ENCODE measurements at regions not wholly inside any gene's neighbourhood (a gene's known extent, or its start where the extent isn't known, plus 50 kb on each side); places are given as distances from the start of the nearest gene placed in this dataset.
A peak's percentile ranks its signal among the peaks of the same experiment; 100 is the strongest.

DNA sequence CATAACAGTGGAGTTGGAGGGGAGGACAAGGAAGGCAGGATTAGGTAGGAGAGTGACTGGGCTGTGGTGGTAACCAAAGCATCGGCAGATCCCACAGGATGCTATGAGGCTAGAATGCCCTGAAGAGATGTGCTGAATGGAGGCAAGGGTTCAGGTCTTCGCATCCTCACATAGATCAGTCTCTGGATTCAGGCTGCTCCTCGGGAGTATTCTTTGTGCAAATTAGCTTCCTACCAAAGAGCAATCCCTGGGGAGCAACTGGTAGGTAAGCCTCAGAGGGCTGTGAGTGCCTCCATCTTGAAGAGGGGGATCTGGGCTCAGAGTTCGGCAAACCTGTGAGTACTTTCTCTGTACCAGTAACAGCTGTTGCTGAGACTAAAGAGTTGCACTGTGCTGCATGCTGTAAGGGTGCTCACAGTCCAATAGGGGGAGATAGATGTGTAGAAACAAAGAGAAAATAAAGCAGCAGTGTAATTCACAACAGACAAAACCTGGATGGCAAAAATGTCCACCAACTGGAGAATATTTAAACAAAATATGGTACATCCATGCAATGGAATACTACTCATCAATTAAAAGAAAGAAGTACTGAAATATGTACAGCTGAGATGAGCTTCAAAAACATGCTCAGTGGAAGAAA is 322.4 kb upstream of the DEPDC1 start:
- Histone ChIP-seq H3K9me3 (no peaks in the 10 kb centered on the region), H3K4me3 (no peak overlapping the region), H3K4me2 (no peak overlapping the region), H3K27ac (no peak overlapping the region), H3K4me1 (no peaks in the 10 kb centered on the region)
- TF ChIP-seq HOXB13 (CRISPR knock-in tag; IDR thresholded peaks at IDR 0.05; ENCODE audit: low read depth), result no peak
- 0 out of 5 replicates have a peak, but pooled peaks of 1 of the 2 experiments have one; percentile 22 for TF ChIP-seq RAD21 (conservative IDR thresholded peaks at IDR 0.05 in 1 of 2, IDR thresholded peaks at IDR 0.05 in 1 of 2)
- DNase-seq (ENCODE audit: low read depth in 1 of 2, low spot score in 1 of 2) (peak; percentile 2 to 9), ATAC-seq (peak; percentile 66 to 81; a peak in 5 of 6 replicates), FAIRE-seq (no peak)
- POLR2A ChIA-PET, result no interaction called here
- WGBS (ENCODE audit: missing lambda C conversion rate), result 3% methylated on average over 4 of the region's 4 CpGs
- CTCF ChIA-PET, result interaction anchor here (0.9 to 1.5 kb wide), 4 partner anchors 10 to 918 kb away, joined by 3 read pairs; no protein-coding TSS in a partner anchor

DNA sequence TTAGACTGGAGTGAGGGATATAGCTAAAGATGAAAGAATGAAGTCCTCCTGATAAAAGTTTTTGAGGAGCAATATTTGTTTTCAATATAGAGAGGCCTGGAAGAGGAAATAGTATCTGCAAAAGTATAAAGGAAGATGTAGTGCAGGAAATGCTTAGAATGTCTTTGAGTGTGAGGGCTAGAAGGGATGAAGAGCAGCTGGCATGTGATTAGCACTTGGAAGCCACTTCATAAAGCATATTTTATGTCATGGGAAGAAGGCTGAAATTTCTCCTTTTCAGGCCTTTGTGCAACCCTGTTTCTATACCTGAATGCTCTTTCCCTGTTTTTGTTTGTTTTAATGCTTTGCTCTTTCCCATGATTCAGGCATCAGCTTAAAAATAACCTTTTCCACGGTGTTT is 323.3 kb upstream of the DEPDC1 start:
- CTCF ChIA-PET, result interaction anchor here (1.2 kb wide), 1 partner anchor 16 kb away, joined by 3 read pairs; no protein-coding TSS in a partner anchor
- Histone ChIP-seq H3K27ac (no peak overlapping the region), H3K4me3 (no peak overlapping the region), H3K4me2 (no peak overlapping the region), H3K9me3 (no peaks in the 10 kb centered on the region), H3K4me1 (no peaks in the 10 kb centered on the region)
- POLR2A ChIA-PET, result no interaction called here
- TF ChIP-seq TFCP2L1 (CRISPR knock-in tag; IDR thresholded peaks at IDR 0.05), result no peak
- DNase-seq (ENCODE audit: low read depth in 1 of 2, low spot score in 1 of 2) (no peak), FAIRE-seq (no peak), ATAC-seq (no peak)
- WGBS (ENCODE audit: missing lambda C conversion rate), result 0% methylated on average over 1 of the region's 1 CpG

DNA sequence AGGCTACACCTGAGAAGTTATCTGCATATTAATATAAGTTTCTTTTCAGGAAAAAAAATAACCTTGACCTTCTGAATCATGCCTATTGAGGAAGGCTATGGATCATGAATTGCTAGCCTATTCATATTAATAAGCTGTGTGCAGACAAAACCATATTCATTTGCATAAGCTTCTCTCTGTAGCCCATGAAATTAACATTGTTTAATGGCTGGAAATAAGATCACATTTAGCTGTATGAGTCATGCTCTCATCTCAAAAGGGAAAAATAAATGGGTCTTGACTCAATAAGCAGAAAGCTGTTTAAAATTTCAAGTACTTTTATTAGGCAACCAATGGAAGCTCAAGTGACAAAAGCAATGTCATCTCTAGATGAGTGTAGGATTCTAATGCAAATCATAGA is 330.0 kb upstream of the DEPDC1 start:
- ChIA-PET POLR2A (no interaction called here), CTCF (no interaction called here)
- no peak for FAIRE-seq
- no peak overlapping the region for H3K4me2 ChIP-seq
- no peaks in the 10 kb centered on the region for H3K4me1 ChIP-seq
- no peak for ATAC-seq
- no peak overlapping the region for H3K4me3 ChIP-seq
- DNase-seq (ENCODE audit: low read depth in 1 of 2, low spot score in 1 of 2), result no peak
- no peak overlapping the region for H3K27ac ChIP-seq
- H3K9me3 ChIP-seq, result no peaks in the 10 kb centered on the region
- TF ChIP-seq ZSCAN20 (CRISPR knock-in tag; IDR thresholded peaks at IDR 0.05) (no peak), RCOR1 (IDR thresholded peaks at IDR 0.05; ENCODE audit: low read depth, low read length) (no peak), RAD21 (conservative IDR thresholded peaks at IDR 0.05 in 1 of 2, IDR thresholded peaks at IDR 0.05 in 1 of 2) (no peak)

DNA sequence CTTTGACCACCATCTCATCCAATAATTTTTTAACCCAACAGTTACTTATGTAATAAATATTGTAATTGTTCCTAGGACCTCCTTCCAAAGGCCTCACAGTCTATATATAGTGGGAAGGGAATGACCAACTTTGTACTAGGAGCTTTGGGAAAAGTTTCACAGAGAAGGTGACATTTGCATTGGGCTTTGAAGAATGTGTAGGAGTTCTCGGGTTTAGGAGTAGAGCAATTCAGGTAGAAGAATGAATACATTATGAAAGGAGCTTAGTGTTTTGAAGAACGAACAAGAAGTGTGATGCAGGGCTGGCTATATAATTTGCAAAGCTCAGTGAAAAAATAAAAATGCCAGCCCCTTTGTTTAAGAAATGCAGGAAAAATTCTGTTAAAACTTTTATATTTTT is 330.4 kb upstream of the DEPDC1 start:
- Histone ChIP-seq H3K27ac (no peak overlapping the region), H3K4me3 (no peak overlapping the region), H3K4me2 (no peak overlapping the region), H3K9me3 (no peaks in the 10 kb centered on the region), H3K4me1 (no peaks in the 10 kb centered on the region)
- 0% methylated on average over 2 of the region's 2 CpGs for WGBS (ENCODE audit: missing lambda C conversion rate)
- ChIA-PET POLR2A (no interaction called here), CTCF (no interaction called here)
- DNase-seq (ENCODE audit: low read depth in 1 of 2, low spot score in 1 of 2) (no peak), ATAC-seq (no peak), FAIRE-seq (no peak)
- no peak for TF ChIP-seq NFE2L2 (conservative IDR thresholded peaks at IDR 0.05; ENCODE audit: low read length)
- TF ChIP-seq MAZ (IDR thresholded peaks at IDR 0.05; ENCODE audit: borderline replicate concordance, low read depth, low read length), result no peak
- no peak for TF ChIP-seq ZC3H11A (IDR thresholded peaks at IDR 0.05)
- TF ChIP-seq, protein P1, sequence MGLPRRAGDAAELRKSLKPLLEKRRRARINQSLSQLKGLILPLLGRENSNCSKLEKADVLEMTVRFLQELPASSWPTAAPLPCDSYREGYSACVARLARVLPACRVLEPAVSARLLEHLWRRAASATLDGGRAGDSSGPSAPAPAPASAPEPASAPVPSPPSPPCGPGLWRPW (IDR thresholded peaks at IDR 0.05), result no peak

DNA sequence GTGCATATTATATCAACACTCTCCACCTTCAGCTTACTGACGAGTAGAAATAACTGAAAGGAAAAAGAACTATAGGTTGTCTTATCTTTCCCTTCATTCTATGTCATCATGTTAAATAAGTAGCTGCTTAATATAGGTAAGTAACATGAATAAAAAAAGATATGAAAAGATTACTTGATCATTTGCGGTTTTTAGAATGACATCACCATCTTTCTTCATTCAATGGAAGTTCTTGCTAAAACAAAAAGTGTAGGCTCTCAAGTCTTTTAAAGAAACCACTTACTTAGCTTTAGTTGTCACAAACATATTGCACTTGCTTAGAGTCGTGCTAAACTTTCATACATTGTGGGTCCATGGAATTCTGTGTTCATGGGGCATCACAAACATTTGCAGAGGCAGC is 331.1 kb upstream of the DEPDC1 start:
- WGBS (ENCODE audit: missing lambda C conversion rate), result 3% methylated on average over 3 of the region's 3 CpGs
- Histone ChIP-seq H3K4me1 (no peaks in the 10 kb centered on the region), H3K4me2 (no peak overlapping the region), H3K9me3 (no peaks in the 10 kb centered on the region), H3K27ac (no peak overlapping the region), H3K4me3 (no peak overlapping the region)
- ChIA-PET POLR2A (no interaction called here), CTCF (no interaction called here)
- DNase-seq (ENCODE audit: low read depth in 1 of 2, low spot score in 1 of 2) (no peak), FAIRE-seq (no peak), ATAC-seq (no peak)
- no peak for TF ChIP-seq ZC3H11A (IDR thresholded peaks at IDR 0.05)
- TF ChIP-seq FOSL2 (IDR thresholded peaks at IDR 0.05), result no peak
- no peak for TF ChIP-seq FOSL2 (CRISPR knock-in tag; IDR thresholded peaks at IDR 0.05)
- TF ChIP-seq ZFP36 (IDR thresholded peaks at IDR 0.05; ENCODE audit: borderline replicate concordance, partially characterized antibody), result no peak
- TF ChIP-seq HOXB5 (CRISPR knock-in tag; IDR thresholded peaks at IDR 0.05), result no peak
- TF ChIP-seq ZNF302 (CRISPR knock-in tag; IDR thresholded peaks at IDR 0.05), result no peak
- no peak for TF ChIP-seq CBX8 (IDR thresholded peaks at IDR 0.05)
- TF ChIP-seq, protein P2, sequence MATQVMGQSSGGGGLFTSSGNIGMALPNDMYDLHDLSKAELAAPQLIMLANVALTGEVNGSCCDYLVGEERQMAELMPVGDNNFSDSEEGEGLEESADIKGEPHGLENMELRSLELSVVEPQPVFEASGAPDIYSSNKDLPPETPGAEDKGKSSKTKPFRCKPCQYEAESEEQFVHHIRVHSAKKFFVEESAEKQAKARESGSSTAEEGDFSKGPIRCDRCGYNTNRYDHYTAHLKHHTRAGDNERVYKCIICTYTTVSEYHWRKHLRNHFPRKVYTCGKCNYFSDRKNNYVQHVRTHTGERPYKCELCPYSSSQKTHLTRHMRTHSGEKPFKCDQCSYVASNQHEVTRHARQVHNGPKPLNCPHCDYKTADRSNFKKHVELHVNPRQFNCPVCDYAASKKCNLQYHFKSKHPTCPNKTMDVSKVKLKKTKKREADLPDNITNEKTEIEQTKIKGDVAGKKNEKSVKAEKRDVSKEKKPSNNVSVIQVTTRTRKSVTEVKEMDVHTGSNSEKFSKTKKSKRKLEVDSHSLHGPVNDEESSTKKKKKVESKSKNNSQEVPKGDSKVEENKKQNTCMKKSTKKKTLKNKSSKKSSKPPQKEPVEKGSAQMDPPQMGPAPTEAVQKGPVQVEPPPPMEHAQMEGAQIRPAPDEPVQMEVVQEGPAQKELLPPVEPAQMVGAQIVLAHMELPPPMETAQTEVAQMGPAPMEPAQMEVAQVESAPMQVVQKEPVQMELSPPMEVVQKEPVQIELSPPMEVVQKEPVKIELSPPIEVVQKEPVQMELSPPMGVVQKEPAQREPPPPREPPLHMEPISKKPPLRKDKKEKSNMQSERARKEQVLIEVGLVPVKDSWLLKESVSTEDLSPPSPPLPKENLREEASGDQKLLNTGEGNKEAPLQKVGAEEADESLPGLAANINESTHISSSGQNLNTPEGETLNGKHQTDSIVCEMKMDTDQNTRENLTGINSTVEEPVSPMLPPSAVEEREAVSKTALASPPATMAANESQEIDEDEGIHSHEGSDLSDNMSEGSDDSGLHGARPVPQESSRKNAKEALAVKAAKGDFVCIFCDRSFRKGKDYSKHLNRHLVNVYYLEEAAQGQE (IDR thresholded peaks at IDR 0.05), result no peak
- TF ChIP-seq PHF8 (IDR thresholded peaks at IDR 0.05; ENCODE audit: borderline replicate concordance, low read depth), result no peak
- TF ChIP-seq, protein P3, sequence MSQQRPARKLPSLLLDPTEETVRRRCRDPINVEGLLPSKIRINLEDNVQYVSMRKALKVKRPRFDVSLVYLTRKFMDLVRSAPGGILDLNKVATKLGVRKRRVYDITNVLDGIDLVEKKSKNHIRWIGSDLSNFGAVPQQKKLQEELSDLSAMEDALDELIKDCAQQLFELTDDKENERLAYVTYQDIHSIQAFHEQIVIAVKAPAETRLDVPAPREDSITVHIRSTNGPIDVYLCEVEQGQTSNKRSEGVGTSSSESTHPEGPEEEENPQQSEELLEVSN (IDR thresholded peaks at IDR 0.05; ENCODE audit: borderline replicate concordance, low read depth), result no peak
- no peak for TF ChIP-seq POLR2A (IDR thresholded peaks at IDR 0.05; ENCODE audit: low read length)
- no peak for TF ChIP-seq CHD2 (IDR thresholded peaks at IDR 0.05; ENCODE audit: low read length, partially characterized antibody)
- TF ChIP-seq TP53 (CRISPR knock-in tag; IDR thresholded peaks at IDR 0.05), result no peak
- no peak for TF ChIP-seq EHF (CRISPR knock-in tag; IDR thresholded peaks at IDR 0.05)
- TF ChIP-seq RNF2 (IDR thresholded peaks at IDR 0.05; ENCODE audit: borderline replicate concordance, low read depth), result no peak
- no peak for TF ChIP-seq FOSB (CRISPR knock-in tag; IDR thresholded peaks at IDR 0.05)
- TF ChIP-seq JUNB (IDR thresholded peaks at IDR 0.05), result no peak
- no peak for TF ChIP-seq KDM1A (IDR thresholded peaks at IDR 0.05; ENCODE audit: low read depth)

All from A549 (cell line).